ENCODE measurements at regions not wholly inside any gene's neighbourhood (a gene's known extent, or its start where the extent isn't known, plus 50 kb on each side); places are given as distances from the start of the nearest gene placed in this dataset.

DNA sequence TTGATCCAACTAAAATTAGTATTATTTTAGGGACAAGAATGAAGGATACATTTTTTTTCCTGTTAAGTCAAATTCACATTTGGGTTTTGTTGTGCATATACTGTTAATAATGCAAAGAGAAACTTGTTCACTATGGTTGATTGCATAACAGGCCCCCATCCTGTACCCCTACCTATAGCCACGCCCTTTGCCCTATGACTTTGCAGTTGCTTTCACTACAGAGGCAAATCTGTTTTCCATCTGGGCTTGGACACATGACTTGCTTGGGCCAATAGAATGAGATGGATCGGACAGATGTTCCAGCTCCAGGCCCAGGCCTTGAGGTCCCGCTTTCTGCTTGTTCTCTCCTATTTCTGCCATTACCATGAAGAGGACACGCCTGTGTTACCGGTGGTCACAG is 278.5 kb upstream of the HNRNPA3 start:
- intact Hi-C loops (cut with micrococcal nuclease; ENCODE audit: unreplicated experiment), result loop anchor here (5.0 kb wide), 1 partner anchor 213 kb away; no protein-coding TSS in a partner anchor
- no peak overlapping the region for H2AFZ ChIP-seq
- H3K79me2 ChIP-seq (ENCODE audit: low read depth), result no peaks in the 10 kb centered on the region
- peaks cover 4% of the 10 kb centered on the region; the same call in 1 of the 2 replicates for H3K27me3 ChIP-seq (ENCODE audit: insufficient read depth, low read depth)
- H3K4me1 ChIP-seq (replicated peaks; ENCODE audit: insufficient read depth), result no peaks in the 10 kb centered on the region
- H3K4me3 ChIP-seq, result no peak overlapping the region
- no peak for DNase-seq
- no peaks in the 10 kb centered on the region for H4K20me1 ChIP-seq (ENCODE audit: insufficient read depth)
- no TSS peak for BruUV-seq (replicated peaks)
- CTCF ChIA-PET, result interaction anchor here (0.6 kb wide), 1 partner anchor 416 kb away, joined by 4 read pairs; no protein-coding TSS in a partner anchor
- H3K4me2 ChIP-seq, result no peak overlapping the region
- H3K9me3 ChIP-seq (ENCODE audit: insufficient read depth, low read depth), result no peaks in the 10 kb centered on the region
- 0 out of 2 replicates have a peak, but pooled peaks cover 5% of the 10 kb centered on the region for H3K9me2 ChIP-seq (ENCODE audit: insufficient read depth)
- no peak for TF ChIP-seq CTCF (conservative IDR thresholded peaks at IDR 0.05)
- TF ChIP-seq EZH2 (IDR thresholded peaks at IDR 0.05; ENCODE audit: low read depth), result no peak
- H3F3A ChIP-seq (ENCODE audit: insufficient read depth, low read depth), result no peaks in the 10 kb centered on the region
- no peak overlapping the region for H3K27ac ChIP-seq
- H3K36me3 ChIP-seq (ENCODE audit: low read depth), result no peaks in the 10 kb centered on the region
- POLR2A ChIA-PET (ENCODE audit: unreplicated experiment), result no interaction called here

- H3K36me3 ChIP-seq (ENCODE audit: low read depth), result no peaks in the 10 kb centered on the region
- no peaks in the 10 kb centered on the region for H3K79me2 ChIP-seq (ENCODE audit: low read depth)
- intact Hi-C loops (cut with micrococcal nuclease; ENCODE audit: unreplicated experiment), result loop anchor here (5.0 kb wide), 1 partner anchor 212 kb away; no protein-coding TSS in a partner anchor
- no peaks in the 10 kb centered on the region for H3K9me3 ChIP-seq (ENCODE audit: insufficient read depth, low read depth)
- no peaks in the 10 kb centered on the region for H4K20me1 ChIP-seq (ENCODE audit: insufficient read depth)
- no peaks in the 10 kb centered on the region for H3F3A ChIP-seq (ENCODE audit: insufficient read depth, low read depth)
- H3K4me1 ChIP-seq (replicated peaks; ENCODE audit: insufficient read depth), result no peaks in the 10 kb centered on the region
- no peak overlapping the region for H3K4me2 ChIP-seq
- no peak overlapping the region for H2AFZ ChIP-seq
- BruUV-seq (replicated peaks), result no TSS peak
- ChIA-PET POLR2A (ENCODE audit: unreplicated experiment) (no interaction called here), CTCF (no interaction called here)
- H3K27ac ChIP-seq, result no peak overlapping the region
- TF ChIP-seq EZH2 (IDR thresholded peaks at IDR 0.05; ENCODE audit: low read depth) (no peak), CTCF (conservative IDR thresholded peaks at IDR 0.05) (no peak)
- H3K27me3 ChIP-seq (ENCODE audit: insufficient read depth, low read depth), result peaks cover 6% of the 10 kb centered on the region; the same call in 1 of the 2 replicates
- no peak overlapping the region for H3K4me3 ChIP-seq
- H3K9me2 ChIP-seq (ENCODE audit: insufficient read depth), result 0 out of 2 replicates have a peak, but pooled peaks cover 5% of the 10 kb centered on the region
- DNase-seq, result no peak
These were observed 277.7 kb upstream of the HNRNPA3 start for GRCh38 chr2:176934869-176935415.

- intact Hi-C loops (cut with micrococcal nuclease; ENCODE audit: unreplicated experiment), result no loop called here
- POLR2A ChIA-PET (ENCODE audit: unreplicated experiment), result no interaction called here
- Histone ChIP-seq H3K4me1 (replicated peaks; ENCODE audit: insufficient read depth) (no peaks in the 10 kb centered on the region), H3K27ac (no peak overlapping the region), H3K27me3 (ENCODE audit: insufficient read depth, low read depth) (peaks cover 6% of the 10 kb centered on the region; the same call in 1 of the 2 replicates), H3K4me3 (no peak overlapping the region), H3K9me3 (ENCODE audit: insufficient read depth, low read depth) (no peaks in the 10 kb centered on the region), H3K4me2 (no peak overlapping the region), H3F3A (ENCODE audit: insufficient read depth, low read depth) (no peaks in the 10 kb centered on the region), H3K36me3 (ENCODE audit: low read depth) (no peaks in the 10 kb centered on the region), H3K79me2 (ENCODE audit: low read depth) (no peaks in the 10 kb centered on the region), H4K20me1 (ENCODE audit: insufficient read depth) (no peaks in the 10 kb centered on the region), H3K9me2 (ENCODE audit: insufficient read depth) (no peaks in the 10 kb centered on the region), H2AFZ (no peak overlapping the region)
- CTCF ChIA-PET, result no interaction called here
- no peak for DNase-seq
- BruUV-seq (replicated peaks), result no TSS peak
- no peak for TF ChIP-seq CTCF (conservative IDR thresholded peaks at IDR 0.05)
- no peak for TF ChIP-seq EZH2 (IDR thresholded peaks at IDR 0.05; ENCODE audit: low read depth)
These were observed 277.0 kb upstream of the HNRNPA3 start for GRCh38 chr2:176935543-176936102.

All from PC-9 (cell line).